Mucosa of gallbladder (tissue), 1 donor: ENCODE measurements at regions not wholly inside any gene's neighbourhood (a gene's known extent, or its start where the extent isn't known, plus 50 kb on each side); places are given as distances from the start of the nearest gene placed in this dataset.

Source experiments
- DNase-seq: peaks from one replicate; pipeline ENCODE4 v3.0.0-alpha.2; 2020; ENCODE audit warnings: low spot score
- donor health status: DM: no; HTN: no; CAD: no.

- DNase-seq: no peak
Observed at GRCh38 chr3:6577584-6577983, 283.3 kb upstream of the GRM7 start.

- DNase-seq: no peak
Observed at GRCh38 chr3:6578526-6578925, 282.4 kb upstream of the GRM7 start.

GRCh38 chr3:6580808-6581207 lies 280.1 kb upstream of the GRM7 start:
- DNase-seq: no peak

- no peak for DNase-seq
Observed at GRCh38 chr3:6585360-6585759, 275.6 kb upstream of the GRM7 start.

- no peak for DNase-seq
Observed at GRCh38 chr3:6600237-6600636, 260.7 kb upstream of the GRM7 start.

GRCh38 chr3:6601374-6601773 lies 259.5 kb upstream of the GRM7 start:
- no peak for DNase-seq

GRCh38 chr3:6602329-6602728 lies 258.6 kb upstream of the GRM7 start:
- DNase-seq: no peak

GRCh38 chr3:6605227-6605626 lies 255.7 kb upstream of the GRM7 start:
- no peak for DNase-seq

GRCh38 chr3:6608843-6609242 lies 252.1 kb upstream of the GRM7 start:
- DNase-seq: no peak

- no peak for DNase-seq
Observed at GRCh38 chr3:6612034-6612616, 248.8 kb upstream of the GRM7 start.

GRCh38 chr3:6622260-6622659 lies 238.7 kb upstream of the GRM7 start:
- DNase-seq: no peak

GRCh38 chr3:6622712-6623111 lies 238.2 kb upstream of the GRM7 start:
- no peak for DNase-seq

GRCh38 chr3:6631376-6631775 lies 229.5 kb upstream of the GRM7 start:
- DNase-seq: no peak

GRCh38 chr3:6640907-6641306 lies 220.0 kb upstream of the GRM7 start:
- no peak for DNase-seq

- no peak for DNase-seq
Observed at GRCh38 chr3:6644070-6644929, 216.6 kb upstream of the GRM7 start.

- DNase-seq: no peak
Observed at GRCh38 chr3:6654670-6655069, 206.2 kb upstream of the GRM7 start.

- no peak for DNase-seq
Observed at GRCh38 chr3:6655275-6655674, 205.6 kb upstream of the GRM7 start.

- no peak for DNase-seq
Observed at GRCh38 chr3:6657591-6657990, 203.3 kb upstream of the GRM7 start.

- no peak for DNase-seq
Observed at GRCh38 chr3:6667354-6667753, 193.6 kb upstream of the GRM7 start.

- no peak for DNase-seq
Observed at GRCh38 chr3:6671363-6671762, 189.6 kb upstream of the GRM7 start.

- no peak for DNase-seq
Observed at GRCh38 chr3:6679510-6679909, 181.4 kb upstream of the GRM7 start.

- no peak for DNase-seq
Observed at GRCh38 chr3:6680119-6680806, 180.7 kb upstream of the GRM7 start.

GRCh38 chr3:6697285-6697684 lies 163.6 kb upstream of the GRM7 start:
- no peak for DNase-seq
